SK-N-SH (cell line): ENCODE measurements at regions not wholly inside any gene's neighbourhood (a gene's known extent, or its start where the extent isn't known, plus 50 kb on each side); places are given as distances from the start of the nearest gene placed in this dataset.

ENCODE experiments used
- JUND ChIP-seq: IDR thresholded peaks from 2 replicates; pipeline ENCODE4 v1.4.0; 2012
- NFIC ChIP-seq: IDR thresholded peaks from 2 replicates; pipeline ENCODE4 v1.4.0; 2012; ENCODE audit warnings: borderline replicate concordance
- POLR2AphosphoS5 ChIP-seq: IDR thresholded peaks from 2 replicates; pipeline ENCODE4 v1.6.1; 2012; ENCODE audit warnings: low read depth, low read length
- RAD21 ChIP-seq: IDR thresholded peaks from 2 replicates; pipeline ENCODE4 v1.6.1; 2012; ENCODE audit warnings: mild to moderate bottlenecking, low read length
- TAF1 ChIP-seq: IDR thresholded peaks from 2 replicates; pipeline ENCODE4 v1.6.1; 2012; ENCODE audit warnings: low read depth, mild to moderate bottlenecking, low read length, moderate library complexity, borderline replicate concordance
- TF ChIP-seq, protein P1 (sequence below): fragments of 200-600 bp; sonication (generic); IDR thresholded peaks from 2 replicates; pipeline ENCODE4 v1.6.1; 2017; ENCODE audit warnings: antibody characterized with exemption, mild to moderate bottlenecking, moderate library complexity

- TF ChIP-seq POLR2AphosphoS5 (no peak), RAD21 (no peak), TAF1 (no peak), JUND (no peak), NFIC (no peak)
- TF ChIP-seq, protein P1, sequence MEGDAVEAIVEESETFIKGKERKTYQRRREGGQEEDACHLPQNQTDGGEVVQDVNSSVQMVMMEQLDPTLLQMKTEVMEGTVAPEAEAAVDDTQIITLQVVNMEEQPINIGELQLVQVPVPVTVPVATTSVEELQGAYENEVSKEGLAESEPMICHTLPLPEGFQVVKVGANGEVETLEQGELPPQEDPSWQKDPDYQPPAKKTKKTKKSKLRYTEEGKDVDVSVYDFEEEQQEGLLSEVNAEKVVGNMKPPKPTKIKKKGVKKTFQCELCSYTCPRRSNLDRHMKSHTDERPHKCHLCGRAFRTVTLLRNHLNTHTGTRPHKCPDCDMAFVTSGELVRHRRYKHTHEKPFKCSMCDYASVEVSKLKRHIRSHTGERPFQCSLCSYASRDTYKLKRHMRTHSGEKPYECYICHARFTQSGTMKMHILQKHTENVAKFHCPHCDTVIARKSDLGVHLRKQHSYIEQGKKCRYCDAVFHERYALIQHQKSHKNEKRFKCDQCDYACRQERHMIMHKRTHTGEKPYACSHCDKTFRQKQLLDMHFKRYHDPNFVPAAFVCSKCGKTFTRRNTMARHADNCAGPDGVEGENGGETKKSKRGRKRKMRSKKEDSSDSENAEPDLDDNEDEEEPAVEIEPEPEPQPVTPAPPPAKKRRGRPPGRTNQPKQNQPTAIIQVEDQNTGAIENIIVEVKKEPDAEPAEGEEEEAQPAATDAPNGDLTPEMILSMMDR, result no peak
Observed at GRCh38 chr16:26665166-26665939, 401.4 kb upstream of the C16orf82 start.
